Ovary (tissue), 7 donors: ENCODE measurements at regions not wholly inside any gene's neighbourhood (a gene's known extent, or its start where the extent isn't known, plus 50 kb on each side); places are given as distances from the start of the nearest gene placed in this dataset.
A peak's percentile ranks its signal among the peaks of the same experiment; 100 is the strongest.

Source experiments
- DNase-seq, 5 donors: peaks; one replicate each; pipeline ENCODE4 v3.0.0-alpha.2; 2019 to 2020
- H3K27ac ChIP-seq, 2 donors: fragments of 200-600 bp; one replicate each; pipeline versions ENCODE4 v1.5.1 to v1.8.0; 2019 to 2022
- H3K27me3 ChIP-seq: fragments of 200-600 bp; one replicate; pipeline ENCODE4 v1.8.0; 2022
- H3K36me3 ChIP-seq: fragments of 200-600 bp; sonication (generic); one replicate; pipeline ENCODE4 v1.5.1; 2019
- H3K4me1 ChIP-seq: one replicate; pipeline ENCODE4 v1.8.1; 2013; ENCODE audit warnings: mild to moderate bottlenecking, moderate library complexity; ENCODE audit not compliant: insufficient read depth
- H3K4me3 ChIP-seq: fragments of 200-600 bp; sonication (generic); one replicate; pipeline ENCODE4 v1.5.1; 2017
- H3K9me3 ChIP-seq, 2 donors: fragments of 200-600 bp in 1 of 2; sonication (generic) in 1 of 2; one replicate each; pipeline versions ENCODE4 v1.5.1 to v1.8.1; 2013 to 2019; ENCODE audit warnings: mild to moderate bottlenecking in 1 of 2, moderate library complexity in 1 of 2
- EP300 ChIP-seq: sonication (generic); formaldehyde crosslinking; IDR thresholded peaks from one replicate; pipeline ENCODE4 v1.6.1; 2017; ENCODE audit warnings: antibody characterized with exemption
- POLR2A ChIP-seq: fragments of 450-650 bp; IDR thresholded peaks from one replicate; pipeline ENCODE4 v1.6.1; 2017; ENCODE audit warnings: antibody characterized with exemption, mild to moderate bottlenecking, moderate library complexity
- whole genome bisulfite sequencing, 3 donors: extraction: QIAGEN DNeasy Blood & Tissue Kit in 1 of 3; methylation state at CpG; one replicate each; pipeline versions ENCODE4 v1.1.5 to v1.1.7; 2013 to 2017; 5-methylcytosine and 5-hydroxymethylcytosine counted together
- intact Hi-C, 4 donors: fragments of 100-400 bp; cut with DNase I; formaldehyde crosslinking; loops; one replicate each; pipeline versions ENCODE4 v1.11.0 to v1.15.1; 2022 to 2023
- TF ChIP-seq, protein P1 (sequence below), 3 donors: fragments of 450-650 bp in 2 of 3; fragments of 200-600 bp in 1 of 3; IDR thresholded peaks; one replicate each; pipeline versions ENCODE4 v1.5.1 to v1.8.0; 2016 to 2022; ENCODE audit warnings: antibody characterized with exemption in 3 of 3, mild to moderate bottlenecking in 1 of 3
- donor health status: DM: no; HTN: no; CAD: no; lungs with moderate emphysema.
- donor health status: DM: no; HTN: no; CAD: no.
- donor health status: Bipolar disorder and iron deficiency.
- donor health status: DM: no; HTN: no; CAD: no.
- donor health status: DM: yes; HTN: yes; CAD: no.

GRCh38 chr18:65221115-65221514, 529.7 kb upstream of the CDH7 start:
- Histone ChIP-seq H3K4me3 (no peak overlapping the region), H3K27ac (no peak overlapping the region), H3K4me1 (no peaks in the 10 kb centered on the region), H3K9me3 (no peaks in the 10 kb centered on the region), H3K36me3 (no peaks in the 10 kb centered on the region), H3K27me3 (no peaks in the 10 kb centered on the region)
- TF ChIP-seq POLR2A = no peak
- TF ChIP-seq, protein P1, sequence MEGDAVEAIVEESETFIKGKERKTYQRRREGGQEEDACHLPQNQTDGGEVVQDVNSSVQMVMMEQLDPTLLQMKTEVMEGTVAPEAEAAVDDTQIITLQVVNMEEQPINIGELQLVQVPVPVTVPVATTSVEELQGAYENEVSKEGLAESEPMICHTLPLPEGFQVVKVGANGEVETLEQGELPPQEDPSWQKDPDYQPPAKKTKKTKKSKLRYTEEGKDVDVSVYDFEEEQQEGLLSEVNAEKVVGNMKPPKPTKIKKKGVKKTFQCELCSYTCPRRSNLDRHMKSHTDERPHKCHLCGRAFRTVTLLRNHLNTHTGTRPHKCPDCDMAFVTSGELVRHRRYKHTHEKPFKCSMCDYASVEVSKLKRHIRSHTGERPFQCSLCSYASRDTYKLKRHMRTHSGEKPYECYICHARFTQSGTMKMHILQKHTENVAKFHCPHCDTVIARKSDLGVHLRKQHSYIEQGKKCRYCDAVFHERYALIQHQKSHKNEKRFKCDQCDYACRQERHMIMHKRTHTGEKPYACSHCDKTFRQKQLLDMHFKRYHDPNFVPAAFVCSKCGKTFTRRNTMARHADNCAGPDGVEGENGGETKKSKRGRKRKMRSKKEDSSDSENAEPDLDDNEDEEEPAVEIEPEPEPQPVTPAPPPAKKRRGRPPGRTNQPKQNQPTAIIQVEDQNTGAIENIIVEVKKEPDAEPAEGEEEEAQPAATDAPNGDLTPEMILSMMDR (IDR thresholded peaks at IDR 0.05) = no peak
- no peak for TF ChIP-seq EP300
- intact Hi-C loops = no loop called here
- 92 to 95% (median 94%) methylated on average over 6 of the region's 6 CpGs for WGBS, 3 donors
- no peak for DNase-seq

GRCh38 chr18:65215865-65216466, 534.8 kb upstream of the CDH7 start:
- Histone ChIP-seq H3K4me1 (no peaks in the 10 kb centered on the region), H3K27ac (no peak overlapping the region), H3K4me3 (no peak overlapping the region), H3K36me3 (no peaks in the 10 kb centered on the region), H3K27me3 (no peaks in the 10 kb centered on the region), H3K9me3 (no peaks in the 10 kb centered on the region)
- 63 to 67% (median 63%) methylated on average over 11 of the region's 11 CpGs for WGBS, 3 donors
- intact Hi-C loops = no loop called here
- DNase-seq = no peak
- TF ChIP-seq POLR2A (no peak), EP300 (no peak)
- TF ChIP-seq, protein P1 (IDR thresholded peaks at IDR 0.05) = no peak

DNA sequence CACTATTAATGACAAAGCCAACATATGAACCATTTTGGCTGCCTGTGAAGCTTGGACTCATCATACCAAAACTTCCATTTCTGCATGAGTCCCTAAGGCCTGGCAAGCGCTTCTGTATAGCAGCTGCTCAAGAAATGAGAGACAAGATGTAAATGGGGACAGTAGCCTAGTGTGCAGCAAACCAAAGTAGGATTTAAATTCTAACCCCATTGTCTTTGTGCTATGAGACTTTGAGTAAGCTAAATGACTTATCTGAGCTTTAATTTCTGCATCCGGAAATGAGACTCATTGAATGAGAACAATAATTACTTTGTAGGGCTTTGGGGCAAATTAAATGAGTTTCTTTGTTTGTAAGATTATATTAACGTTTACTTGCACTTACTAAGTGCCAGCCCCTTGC, 536.4 kb upstream of the CDH7 start:
- Histone ChIP-seq H3K9me3 (no peaks in the 10 kb centered on the region), H3K36me3 (no peaks in the 10 kb centered on the region), H3K27me3 (no peaks in the 10 kb centered on the region), H3K27ac (no peak overlapping the region), H3K4me3 (no peak overlapping the region), H3K4me1 (no peaks in the 10 kb centered on the region)
- intact Hi-C loops = no loop called here
- no peak for TF ChIP-seq POLR2A
- TF ChIP-seq, protein P1 (IDR thresholded peaks at IDR 0.05) = no peak
- TF ChIP-seq EP300 = no peak
- 64 to 95% (median 88%) methylated on average over 3 of the region's 3 CpGs for WGBS, 3 donors
- DNase-seq = no peak

GRCh38 chr18:65206551-65207260, 544.1 kb upstream of the CDH7 start:
- Histone ChIP-seq H3K36me3 (no peaks in the 10 kb centered on the region), H3K9me3 (no peaks in the 10 kb centered on the region), H3K4me3 (no peak overlapping the region), H3K27ac (no peak overlapping the region), H3K4me1 (no peaks in the 10 kb centered on the region), H3K27me3 (no peaks in the 10 kb centered on the region)
- 89 to 93% (median 90%) methylated on average over 24 of the region's 24 CpGs for WGBS, 3 donors
- TF ChIP-seq, protein P1 (IDR thresholded peaks at IDR 0.05) = no peak
- TF ChIP-seq POLR2A (no peak), EP300 (no peak)
- peak in 1 of 5 donors; percentile 2 for DNase-seq
- intact Hi-C loops = no loop called here
